ENCODE measurements at regions not wholly inside any gene's neighbourhood (a gene's known extent, or its start where the extent isn't known, plus 50 kb on each side); places are given as distances from the start of the nearest gene placed in this dataset.

GRCh38 chr6:74369556-74369993 lies 673.6 kb downstream of the CD109 start:
- TF ChIP-seq REST (IDR thresholded peaks at IDR 0.05; ENCODE audit: insufficient read depth in 1 of 2, low read depth in 2 of 2, low read length in 2 of 2) (no peak), POLR2AphosphoS5 (IDR thresholded peaks at IDR 0.05; ENCODE audit: low read depth, low read length) (no peak)

Data from PFSK-1 (cell line).